ENCODE measurements at regions not wholly inside any gene's neighbourhood (a gene's known extent, or its start where the extent isn't known, plus 50 kb on each side); places are given as distances from the start of the nearest gene placed in this dataset.

DNA sequence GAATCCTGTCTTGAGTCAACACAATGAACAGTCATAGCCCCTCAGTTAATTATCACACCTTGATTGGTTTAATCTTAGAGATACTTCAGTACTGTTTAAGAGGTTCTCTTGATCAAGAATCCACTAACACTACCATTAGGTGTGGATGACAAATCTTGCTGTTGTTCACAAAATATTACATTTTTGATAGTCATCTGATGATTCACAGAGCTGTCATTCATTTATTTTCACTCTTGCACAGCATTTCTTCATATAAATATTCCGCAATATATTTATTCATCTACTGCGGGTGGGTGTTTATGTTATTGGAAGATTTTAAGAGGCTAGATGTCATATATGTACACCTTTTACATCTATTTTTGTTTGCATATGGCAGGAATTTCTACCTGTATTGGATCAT lies 1138.1 kb upstream of the PRKX start:
- TF ChIP-seq, protein P1, sequence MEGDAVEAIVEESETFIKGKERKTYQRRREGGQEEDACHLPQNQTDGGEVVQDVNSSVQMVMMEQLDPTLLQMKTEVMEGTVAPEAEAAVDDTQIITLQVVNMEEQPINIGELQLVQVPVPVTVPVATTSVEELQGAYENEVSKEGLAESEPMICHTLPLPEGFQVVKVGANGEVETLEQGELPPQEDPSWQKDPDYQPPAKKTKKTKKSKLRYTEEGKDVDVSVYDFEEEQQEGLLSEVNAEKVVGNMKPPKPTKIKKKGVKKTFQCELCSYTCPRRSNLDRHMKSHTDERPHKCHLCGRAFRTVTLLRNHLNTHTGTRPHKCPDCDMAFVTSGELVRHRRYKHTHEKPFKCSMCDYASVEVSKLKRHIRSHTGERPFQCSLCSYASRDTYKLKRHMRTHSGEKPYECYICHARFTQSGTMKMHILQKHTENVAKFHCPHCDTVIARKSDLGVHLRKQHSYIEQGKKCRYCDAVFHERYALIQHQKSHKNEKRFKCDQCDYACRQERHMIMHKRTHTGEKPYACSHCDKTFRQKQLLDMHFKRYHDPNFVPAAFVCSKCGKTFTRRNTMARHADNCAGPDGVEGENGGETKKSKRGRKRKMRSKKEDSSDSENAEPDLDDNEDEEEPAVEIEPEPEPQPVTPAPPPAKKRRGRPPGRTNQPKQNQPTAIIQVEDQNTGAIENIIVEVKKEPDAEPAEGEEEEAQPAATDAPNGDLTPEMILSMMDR (IDR thresholded peaks at IDR 0.05; ENCODE audit: low read depth, low read length, poor library complexity, severe bottlenecking), result no peak
- TF ChIP-seq EZH2phosphoT487 (IDR thresholded peaks at IDR 0.05; ENCODE audit: borderline replicate concordance, low read length), result no peak

Measured in DOHH2 (cell line).